GM23338 (cell line): ENCODE measurements at regions not wholly inside any gene's neighbourhood (a gene's known extent, or its start where the extent isn't known, plus 50 kb on each side); places are given as distances from the start of the nearest gene placed in this dataset.

Source experiments
- CREB1 ChIP-seq: fragments of 250-450 bp; sonication (Bioruptor Pico); IDR thresholded peaks from 2 replicates; pipeline ENCODE4 v1.5.0; 2020; ENCODE audit warnings: low read depth, mild to moderate bottlenecking, moderate library complexity
- ETS1 ChIP-seq: IDR thresholded peaks from 2 replicates; pipeline ENCODE4 v1.6.1; 2016; ENCODE audit warnings: antibody characterized with exemption
- EZH2 ChIP-seq: fragments of 200-600 bp; sonication (generic); IDR thresholded peaks from one replicate; pipeline ENCODE4 v1.8.0; 2017; ENCODE audit warnings: antibody characterized with exemption, mild to moderate bottlenecking, low read depth; ENCODE audit not compliant: unreplicated experiment
- JUNB ChIP-seq: IDR thresholded peaks from one replicate; pipeline ENCODE4 v1.6.1; 2016; ENCODE audit warnings: antibody characterized with exemption; ENCODE audit not compliant: unreplicated experiment
- POLR2AphosphoS5 ChIP-seq: IDR thresholded peaks from 2 replicates; pipeline ENCODE4 v1.6.1; 2016; ENCODE audit warnings: antibody characterized with exemption, low read depth
- STAT1 ChIP-seq: IDR thresholded peaks from one replicate; pipeline ENCODE4 v1.6.1; 2016; ENCODE audit warnings: antibody characterized with exemption; ENCODE audit not compliant: unreplicated experiment
- TF ChIP-seq, protein P1 (sequence below), 2 experiments: fragments of 200-600 bp in 1 of 2; sonication (generic) in 1 of 2; conservative IDR thresholded peaks; 2 replicates each; pipeline versions ENCODE4 v1.5.1 to v1.6.1; 2016 to 2017; ENCODE audit warnings: antibody characterized with exemption in 2 of 2, low read depth in 2 of 2, mild to moderate bottlenecking in 2 of 2, moderate library complexity in 1 of 2
- TF ChIP-seq, protein P2 (sequence below): IDR thresholded peaks from one replicate; pipeline ENCODE4 v1.6.1; 2018; ENCODE audit warnings: antibody characterized with exemption; ENCODE audit not compliant: unreplicated experiment

GRCh38 chr4:108320061-108320460 lies 151.3 kb upstream of the LEF1 start:
- TF ChIP-seq, protein P1, sequence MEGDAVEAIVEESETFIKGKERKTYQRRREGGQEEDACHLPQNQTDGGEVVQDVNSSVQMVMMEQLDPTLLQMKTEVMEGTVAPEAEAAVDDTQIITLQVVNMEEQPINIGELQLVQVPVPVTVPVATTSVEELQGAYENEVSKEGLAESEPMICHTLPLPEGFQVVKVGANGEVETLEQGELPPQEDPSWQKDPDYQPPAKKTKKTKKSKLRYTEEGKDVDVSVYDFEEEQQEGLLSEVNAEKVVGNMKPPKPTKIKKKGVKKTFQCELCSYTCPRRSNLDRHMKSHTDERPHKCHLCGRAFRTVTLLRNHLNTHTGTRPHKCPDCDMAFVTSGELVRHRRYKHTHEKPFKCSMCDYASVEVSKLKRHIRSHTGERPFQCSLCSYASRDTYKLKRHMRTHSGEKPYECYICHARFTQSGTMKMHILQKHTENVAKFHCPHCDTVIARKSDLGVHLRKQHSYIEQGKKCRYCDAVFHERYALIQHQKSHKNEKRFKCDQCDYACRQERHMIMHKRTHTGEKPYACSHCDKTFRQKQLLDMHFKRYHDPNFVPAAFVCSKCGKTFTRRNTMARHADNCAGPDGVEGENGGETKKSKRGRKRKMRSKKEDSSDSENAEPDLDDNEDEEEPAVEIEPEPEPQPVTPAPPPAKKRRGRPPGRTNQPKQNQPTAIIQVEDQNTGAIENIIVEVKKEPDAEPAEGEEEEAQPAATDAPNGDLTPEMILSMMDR (conservative IDR thresholded peaks at IDR 0.05; ENCODE audit: low read depth in 2 of 2) = no peak
- TF ChIP-seq EZH2 (no peak), POLR2AphosphoS5 (no peak), STAT1 (no peak), JUNB (no peak), CREB1 (CRISPR knock-in tag) (no peak), ETS1 (no peak)
- TF ChIP-seq, protein P2, sequence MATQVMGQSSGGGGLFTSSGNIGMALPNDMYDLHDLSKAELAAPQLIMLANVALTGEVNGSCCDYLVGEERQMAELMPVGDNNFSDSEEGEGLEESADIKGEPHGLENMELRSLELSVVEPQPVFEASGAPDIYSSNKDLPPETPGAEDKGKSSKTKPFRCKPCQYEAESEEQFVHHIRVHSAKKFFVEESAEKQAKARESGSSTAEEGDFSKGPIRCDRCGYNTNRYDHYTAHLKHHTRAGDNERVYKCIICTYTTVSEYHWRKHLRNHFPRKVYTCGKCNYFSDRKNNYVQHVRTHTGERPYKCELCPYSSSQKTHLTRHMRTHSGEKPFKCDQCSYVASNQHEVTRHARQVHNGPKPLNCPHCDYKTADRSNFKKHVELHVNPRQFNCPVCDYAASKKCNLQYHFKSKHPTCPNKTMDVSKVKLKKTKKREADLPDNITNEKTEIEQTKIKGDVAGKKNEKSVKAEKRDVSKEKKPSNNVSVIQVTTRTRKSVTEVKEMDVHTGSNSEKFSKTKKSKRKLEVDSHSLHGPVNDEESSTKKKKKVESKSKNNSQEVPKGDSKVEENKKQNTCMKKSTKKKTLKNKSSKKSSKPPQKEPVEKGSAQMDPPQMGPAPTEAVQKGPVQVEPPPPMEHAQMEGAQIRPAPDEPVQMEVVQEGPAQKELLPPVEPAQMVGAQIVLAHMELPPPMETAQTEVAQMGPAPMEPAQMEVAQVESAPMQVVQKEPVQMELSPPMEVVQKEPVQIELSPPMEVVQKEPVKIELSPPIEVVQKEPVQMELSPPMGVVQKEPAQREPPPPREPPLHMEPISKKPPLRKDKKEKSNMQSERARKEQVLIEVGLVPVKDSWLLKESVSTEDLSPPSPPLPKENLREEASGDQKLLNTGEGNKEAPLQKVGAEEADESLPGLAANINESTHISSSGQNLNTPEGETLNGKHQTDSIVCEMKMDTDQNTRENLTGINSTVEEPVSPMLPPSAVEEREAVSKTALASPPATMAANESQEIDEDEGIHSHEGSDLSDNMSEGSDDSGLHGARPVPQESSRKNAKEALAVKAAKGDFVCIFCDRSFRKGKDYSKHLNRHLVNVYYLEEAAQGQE = no peak
